Upper lobe of right lung (tissue), 1 donor: ENCODE measurements at regions not wholly inside any gene's neighbourhood (a gene's known extent, or its start where the extent isn't known, plus 50 kb on each side); places are given as distances from the start of the nearest gene placed in this dataset.
"Not testable (repeated sequence)": the region's sequence is repeated elsewhere in the genome, so short reads cannot be mapped to it uniquely, and the experiment has no call there.

Source experiments
- ATAC-seq: fragments of 200-7000 bp; cut with Tn5 transposase; one replicate; pipeline ENCODE4 v1.9.1; 2020; ENCODE audit warnings: mild to moderate bottlenecking, moderate library complexity
- DNase-seq: peaks from one replicate; pipeline ENCODE4 v3.0.0-alpha.2; 2020
- H3K27ac ChIP-seq: fragments of 200-600 bp; one replicate; pipeline ENCODE4 v1.8.0; 2022
- H3K27me3 ChIP-seq: fragments of 200-600 bp; one replicate; pipeline ENCODE4 v1.8.0; 2022; ENCODE audit warnings: mild to moderate bottlenecking
- H3K36me3 ChIP-seq: fragments of 200-600 bp; one replicate; pipeline ENCODE4 v1.8.0; 2022
- H3K4me1 ChIP-seq: fragments of 200-600 bp; one replicate; pipeline ENCODE4 v1.8.0; 2022
- H3K4me3 ChIP-seq: fragments of 200-600 bp; one replicate; pipeline ENCODE4 v1.8.0; 2022; ENCODE audit warnings: mild to moderate bottlenecking
- H3K9me3 ChIP-seq: fragments of 200-600 bp; one replicate; pipeline ENCODE4 v1.8.0; 2022
- CTCF ChIP-seq: fragments of 200-600 bp; IDR thresholded peaks from one replicate; pipeline ENCODE4 v1.8.0; 2022; ENCODE audit warnings: antibody characterized with exemption
- intact Hi-C: fragments of 100-400 bp; cut with DNase I; formaldehyde crosslinking; loops from one replicate; pipeline ENCODE4 v1.11.0; 2022
- donor health status: DM: no; HTN: yes; CAD: no; lungs with severe emphysema.

DNA sequence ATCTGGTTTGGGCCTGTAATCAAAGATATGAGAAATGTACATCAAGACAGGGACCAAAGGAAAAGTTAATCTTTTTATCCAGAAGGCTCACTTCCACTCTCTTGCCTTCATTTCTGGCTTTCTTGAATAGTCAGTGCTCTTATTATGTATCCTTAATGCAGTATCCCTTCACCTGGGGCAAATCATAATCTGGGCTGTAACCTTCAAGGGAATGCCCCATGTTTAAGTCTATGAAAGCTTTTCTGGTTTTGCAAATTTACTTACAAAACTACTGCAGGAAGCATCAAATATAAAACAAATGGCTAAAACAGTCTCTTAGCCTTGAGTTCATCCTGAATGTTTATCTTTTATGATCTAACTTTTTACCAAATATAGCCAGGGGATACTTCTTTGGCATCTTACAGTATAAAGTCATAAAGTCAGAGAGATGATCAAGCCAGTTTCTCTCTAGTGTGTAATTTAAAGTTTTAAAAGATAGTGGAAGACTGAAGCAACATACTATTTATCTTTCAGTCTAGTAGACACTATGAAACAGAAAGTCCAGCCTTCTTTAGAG, 1214.8 kb downstream of the STIM2 start:
- Histone ChIP-seq H3K4me1 (no peaks in the 10 kb centered on the region), H3K9me3 (peaks cover 2% of the 10 kb centered on the region), H3K27me3 (no peaks in the 10 kb centered on the region), H3K36me3 (no peaks in the 10 kb centered on the region), H3K4me3 (no peak overlapping the region), H3K27ac (no peak overlapping the region)
- ATAC-seq, result no peak
- no peak for TF ChIP-seq CTCF
- DNase-seq, result no peak
- intact Hi-C loops, result no loop called here

DNA sequence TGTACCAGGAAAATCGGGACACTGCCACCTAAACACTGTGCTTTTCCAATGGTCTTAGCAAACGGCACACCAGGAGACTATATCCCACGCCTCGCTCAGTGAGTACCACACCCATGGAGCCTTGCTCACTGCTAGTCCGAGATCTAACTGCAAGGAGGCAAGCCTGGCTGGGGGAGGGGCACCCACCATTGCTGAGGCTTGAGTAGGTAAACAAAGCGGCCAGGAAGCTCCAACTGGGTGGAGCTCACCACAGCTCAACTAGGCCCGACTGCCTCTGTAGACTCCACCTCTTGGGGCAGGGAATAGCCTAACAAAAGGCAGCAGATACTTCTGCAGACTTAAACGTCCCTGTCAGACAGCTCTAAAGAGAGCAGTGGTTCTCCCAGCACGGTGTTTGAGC, 1216.6 kb downstream of the STIM2 start:
- intact Hi-C loops, result not testable (repeated sequence)

DNA sequence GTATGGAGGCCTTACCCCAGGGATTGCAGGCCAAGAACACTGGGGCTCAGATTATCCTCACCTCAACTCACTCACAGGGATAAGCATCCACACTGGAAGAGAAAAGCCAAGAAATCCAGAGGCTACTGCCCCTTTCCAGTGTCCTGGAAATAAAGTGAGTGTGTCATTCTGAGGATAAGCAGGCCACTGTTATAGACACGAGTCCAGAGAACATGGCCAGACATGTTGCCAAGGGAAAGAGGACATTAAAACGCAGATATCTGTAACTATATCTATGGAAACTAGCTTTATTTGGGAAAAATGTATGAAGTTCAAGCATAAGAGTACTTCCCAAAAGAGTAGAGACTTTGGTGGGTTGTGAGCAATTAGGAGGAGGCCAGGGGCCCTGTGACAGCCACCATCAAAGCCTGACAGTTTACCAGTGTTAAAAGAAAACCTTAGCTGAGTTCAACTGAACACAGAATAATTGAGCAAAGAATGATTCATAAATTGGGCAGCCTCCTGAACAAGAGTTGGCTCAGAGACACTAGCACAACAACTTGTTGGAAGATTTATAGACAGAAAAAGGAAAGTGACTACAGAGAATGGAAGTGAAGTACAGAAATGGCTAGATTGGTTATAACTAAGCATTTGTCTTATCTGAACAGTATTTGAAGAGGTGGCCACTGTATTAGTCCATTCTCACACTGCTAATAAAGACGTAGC, 1222.2 kb downstream of the STIM2 start:
- ATAC-seq, result no peak
- no peak for DNase-seq
- Histone ChIP-seq H3K27me3 (no peaks in the 10 kb centered on the region), H3K4me1 (no peaks in the 10 kb centered on the region), H3K4me3 (no peak overlapping the region), H3K27ac (no peak overlapping the region), H3K36me3 (no peaks in the 10 kb centered on the region), H3K9me3 (no peaks in the 10 kb centered on the region)
- intact Hi-C loops, result no loop called here
- no peak for TF ChIP-seq CTCF

More for the DNA sequence above, 1216.6 kb downstream of the STIM2 start:
- not testable (repeated sequence) for DNase-seq, H3K4me3 ChIP-seq, H3K9me3 ChIP-seq, ATAC-seq, H3K4me1 ChIP-seq, H3K27ac ChIP-seq, H3K36me3 ChIP-seq, H3K27me3 ChIP-seq

DNA sequence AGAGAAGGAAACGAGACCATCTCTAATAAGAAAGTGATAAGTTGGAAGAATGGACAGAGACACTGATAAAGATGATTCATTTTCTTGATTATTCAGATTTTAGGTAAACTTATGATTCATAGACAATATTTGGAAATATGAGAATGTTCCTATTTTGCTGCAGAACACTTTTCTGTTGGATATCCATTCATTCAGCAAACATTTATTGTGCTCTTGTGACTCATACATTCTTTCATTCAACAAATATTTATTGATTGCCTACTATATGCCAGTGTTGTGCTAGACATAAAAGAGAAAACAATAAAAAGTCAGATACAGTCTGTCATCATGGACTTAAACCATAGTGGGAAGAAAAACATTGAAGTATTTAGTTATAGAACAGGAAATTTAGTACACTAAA, 1232.0 kb downstream of the STIM2 start:
- Histone ChIP-seq H3K36me3 (no peaks in the 10 kb centered on the region), H3K4me1 (no peaks in the 10 kb centered on the region), H3K27me3 (no peaks in the 10 kb centered on the region), H3K27ac (no peak overlapping the region), H3K9me3 (no peaks in the 10 kb centered on the region), H3K4me3 (no peak overlapping the region)
- no peak for DNase-seq
- no peak for TF ChIP-seq CTCF
- ATAC-seq, result no peak
- intact Hi-C loops, result no loop called here

GRCh38 chr4:28093071-28093470, 1232.4 kb downstream of the STIM2 start:
- H3K36me3 ChIP-seq, result no peaks in the 10 kb centered on the region
- no peaks in the 10 kb centered on the region for H3K27me3 ChIP-seq
- intact Hi-C loops, result no loop called here
- no peak for ATAC-seq
- no peak overlapping the region for H3K4me3 ChIP-seq
- no peaks in the 10 kb centered on the region for H3K4me1 ChIP-seq
- H3K27ac ChIP-seq, result no peak overlapping the region
- H3K9me3 ChIP-seq, result no peaks in the 10 kb centered on the region
- no peak for DNase-seq
- TF ChIP-seq CTCF, result no peak

- H3K36me3 ChIP-seq, result no peaks in the 10 kb centered on the region
- no peak overlapping the region for H3K27ac ChIP-seq
- no peaks in the 10 kb centered on the region for H3K27me3 ChIP-seq
- no peak overlapping the region for H3K4me3 ChIP-seq
- H3K9me3 ChIP-seq, result no peaks in the 10 kb centered on the region
- no peaks in the 10 kb centered on the region for H3K4me1 ChIP-seq
- DNase-seq, result no peak
- intact Hi-C loops, result no loop called here
- ATAC-seq, result no peak
- no peak for TF ChIP-seq CTCF
These were observed 1240.9 kb downstream of the STIM2 start for GRCh38 chr4:28101583-28101982.
